GM12873 (cell line): ENCODE measurements at regions not wholly inside any gene's neighbourhood (a gene's known extent, or its start where the extent isn't known, plus 50 kb on each side); places are given as distances from the start of the nearest gene placed in this dataset.

Source experiments
- TF ChIP-seq, protein P1 (sequence below): IDR thresholded peaks from 2 replicates; pipeline ENCODE4 v1.5.1; 2012; ENCODE audit warnings: low read depth, mild to moderate bottlenecking, moderate library complexity, low read length, control low read depth; ENCODE audit not compliant: insufficient read depth; ENCODE audit errors: missing control alignments

DNA sequence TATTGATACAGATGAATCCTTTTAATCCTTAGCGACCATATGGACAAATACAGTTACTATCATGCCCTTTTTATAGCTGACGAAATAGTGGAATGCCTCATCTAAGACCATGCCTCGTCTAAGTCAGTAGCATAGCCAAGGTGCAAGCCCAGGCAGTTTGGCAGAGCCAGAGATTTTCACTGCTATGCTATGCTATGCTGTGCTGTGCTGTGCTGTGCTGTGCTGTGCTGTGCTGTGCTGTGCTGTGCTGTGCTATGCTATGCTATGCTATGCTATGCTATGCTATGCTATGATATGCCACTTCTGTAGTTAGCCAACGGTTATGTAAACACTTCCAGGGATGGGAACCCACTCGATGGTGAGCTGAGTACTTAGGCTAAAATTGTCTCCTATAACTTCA, 91.6 kb upstream of the MAP4K3 start:
- TF ChIP-seq, protein P1, sequence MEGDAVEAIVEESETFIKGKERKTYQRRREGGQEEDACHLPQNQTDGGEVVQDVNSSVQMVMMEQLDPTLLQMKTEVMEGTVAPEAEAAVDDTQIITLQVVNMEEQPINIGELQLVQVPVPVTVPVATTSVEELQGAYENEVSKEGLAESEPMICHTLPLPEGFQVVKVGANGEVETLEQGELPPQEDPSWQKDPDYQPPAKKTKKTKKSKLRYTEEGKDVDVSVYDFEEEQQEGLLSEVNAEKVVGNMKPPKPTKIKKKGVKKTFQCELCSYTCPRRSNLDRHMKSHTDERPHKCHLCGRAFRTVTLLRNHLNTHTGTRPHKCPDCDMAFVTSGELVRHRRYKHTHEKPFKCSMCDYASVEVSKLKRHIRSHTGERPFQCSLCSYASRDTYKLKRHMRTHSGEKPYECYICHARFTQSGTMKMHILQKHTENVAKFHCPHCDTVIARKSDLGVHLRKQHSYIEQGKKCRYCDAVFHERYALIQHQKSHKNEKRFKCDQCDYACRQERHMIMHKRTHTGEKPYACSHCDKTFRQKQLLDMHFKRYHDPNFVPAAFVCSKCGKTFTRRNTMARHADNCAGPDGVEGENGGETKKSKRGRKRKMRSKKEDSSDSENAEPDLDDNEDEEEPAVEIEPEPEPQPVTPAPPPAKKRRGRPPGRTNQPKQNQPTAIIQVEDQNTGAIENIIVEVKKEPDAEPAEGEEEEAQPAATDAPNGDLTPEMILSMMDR = no peak

DNA sequence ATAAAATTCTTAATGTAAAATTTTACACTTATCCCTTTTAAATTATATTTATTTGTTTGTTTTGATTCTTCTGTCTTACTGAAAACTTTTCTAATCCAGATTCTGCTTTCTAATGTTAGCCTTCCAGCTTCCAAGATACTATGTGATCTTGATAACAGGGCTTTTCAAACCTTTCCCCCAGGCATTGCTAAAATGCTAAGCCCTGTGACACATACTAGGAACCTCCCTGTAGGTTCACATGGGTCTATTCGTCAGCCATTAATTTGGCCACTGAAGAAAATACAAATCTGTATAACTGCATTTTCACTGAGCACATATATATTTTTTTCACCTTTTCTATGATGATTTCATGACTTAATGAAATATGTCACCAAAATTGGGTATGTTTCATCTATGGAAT, 92.8 kb upstream of the MAP4K3 start:
- TF ChIP-seq, protein P1 = no peak

DNA sequence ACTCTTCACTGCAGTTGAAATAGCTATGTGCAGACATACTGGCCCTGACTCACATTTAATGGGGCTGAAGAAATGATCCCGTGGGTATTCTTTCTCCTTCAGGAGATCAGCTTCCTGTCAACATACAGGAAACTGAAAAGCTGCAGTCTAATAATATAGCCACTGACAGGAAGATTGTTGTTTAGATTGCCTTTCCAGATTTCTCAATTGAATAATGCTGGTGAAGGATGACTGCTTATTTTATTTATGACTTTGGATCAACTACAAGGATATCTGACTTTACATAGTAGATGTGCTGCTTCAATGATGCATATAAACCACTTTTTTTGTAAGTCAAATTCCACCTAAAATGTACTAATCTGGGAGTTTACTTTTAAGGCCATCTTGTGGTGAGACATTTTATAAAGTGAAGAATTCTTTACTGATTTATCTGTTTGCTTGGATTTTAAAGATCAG, 93.4 kb upstream of the MAP4K3 start:
- TF ChIP-seq, protein P1 = no peak

- TF ChIP-seq, protein P1 = no peak
Observed at GRCh38 chr2:39531220-39531777, 94.2 kb upstream of the MAP4K3 start.

DNA sequence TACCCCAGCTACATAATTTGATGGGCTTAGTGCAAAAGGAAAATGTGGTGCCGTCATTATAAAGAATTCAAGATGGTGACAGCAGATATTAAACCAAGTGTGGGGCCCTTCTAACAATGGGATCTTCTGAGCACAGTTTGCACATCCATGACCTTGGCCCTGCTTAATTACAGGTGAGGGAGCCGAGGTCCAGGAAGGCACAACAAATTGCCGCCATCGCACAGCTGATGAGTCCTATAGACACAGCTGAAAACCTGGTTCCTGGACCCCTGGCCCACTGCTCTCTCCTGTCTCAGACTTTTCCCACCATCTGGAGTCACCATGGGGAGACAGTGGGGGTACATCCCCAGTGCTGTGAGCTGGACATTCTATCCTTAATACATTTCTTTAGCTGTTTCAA, 95.8 kb upstream of the MAP4K3 start:
- TF ChIP-seq, protein P1 = no peak

- TF ChIP-seq, protein P1 = no peak
Observed at GRCh38 chr2:39534095-39534711, 97.1 kb upstream of the MAP4K3 start.

DNA sequence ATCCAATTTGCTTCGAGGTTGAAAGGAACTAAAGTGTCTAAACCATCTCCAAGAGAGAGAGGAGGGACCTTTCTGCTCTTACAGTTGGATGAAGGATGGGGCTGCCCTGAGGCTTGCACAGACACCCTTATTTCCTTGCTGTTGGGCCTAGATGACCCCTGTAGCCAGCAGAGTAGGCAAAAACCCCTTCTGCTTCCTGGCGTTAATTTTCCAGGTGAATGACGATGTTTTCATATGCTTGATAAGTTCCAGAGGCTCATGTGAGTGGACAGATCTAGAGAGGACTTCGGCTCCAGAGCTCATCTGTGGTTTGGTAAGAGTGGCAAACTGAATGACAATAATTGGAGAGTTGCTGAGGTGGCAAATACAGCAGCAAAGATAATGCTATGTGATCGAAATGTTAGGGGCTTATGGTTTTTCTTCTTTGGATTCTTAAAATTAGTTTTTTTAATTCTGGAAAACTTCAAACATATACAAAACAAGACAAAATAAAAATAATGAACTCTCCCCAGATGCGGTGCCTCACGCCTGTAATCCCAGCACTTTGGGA, 98.6 kb upstream of the MAP4K3 start:
- TF ChIP-seq, protein P1 = no peak
